ENCODE measurements at regions not wholly inside any gene's neighbourhood (a gene's known extent, or its start where the extent isn't known, plus 50 kb on each side); places are given as distances from the start of the nearest gene placed in this dataset.
"Not testable (repeated sequence)": the region's sequence is repeated elsewhere in the genome, so short reads cannot be mapped to it uniquely, and the experiment has no call there.

DNA sequence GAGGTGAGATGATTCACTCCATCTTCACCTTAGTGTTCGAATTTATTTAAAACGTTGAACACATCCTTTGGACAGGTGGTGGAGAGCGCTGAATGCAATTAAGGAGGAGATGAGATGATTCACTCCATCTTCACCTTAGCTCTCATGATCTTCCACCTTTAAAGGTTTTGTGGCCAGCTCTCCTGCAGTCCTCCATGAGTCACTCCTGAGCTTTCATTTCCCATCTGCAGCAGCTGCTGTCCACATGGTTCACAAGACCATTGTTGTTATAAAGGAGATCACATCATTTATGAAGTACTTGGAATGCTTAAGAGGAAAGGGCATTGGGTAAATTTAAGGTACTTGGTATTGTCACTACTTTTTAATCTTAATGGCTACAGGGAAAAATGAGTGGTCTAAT lies 298.5 kb downstream of the PAX3 start:
- no peak for DNase-seq (ENCODE audit: low spot score)
- ATAC-seq = no peak

DNA sequence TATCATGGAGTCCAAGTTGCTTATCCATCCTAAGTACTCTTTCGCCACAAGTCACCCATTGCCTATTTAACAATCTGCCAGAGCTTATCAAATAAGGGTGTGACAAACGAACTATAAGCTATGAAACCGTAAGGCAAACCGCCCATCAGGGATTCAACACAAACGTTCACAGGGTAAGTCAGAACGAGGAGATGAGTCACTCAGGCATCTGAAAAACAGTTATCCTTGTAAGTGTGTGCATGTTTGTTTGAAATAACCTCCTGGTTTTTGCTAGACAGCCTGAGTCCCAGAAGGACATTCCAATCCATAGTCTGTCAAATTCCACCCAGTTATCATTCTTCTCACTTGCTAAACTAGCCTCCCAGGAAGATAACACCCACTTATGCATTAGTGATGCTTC lies 299.1 kb downstream of the PAX3 start:
- ATAC-seq (no peak), DNase-seq (ENCODE audit: low spot score) (no peak)

DNA sequence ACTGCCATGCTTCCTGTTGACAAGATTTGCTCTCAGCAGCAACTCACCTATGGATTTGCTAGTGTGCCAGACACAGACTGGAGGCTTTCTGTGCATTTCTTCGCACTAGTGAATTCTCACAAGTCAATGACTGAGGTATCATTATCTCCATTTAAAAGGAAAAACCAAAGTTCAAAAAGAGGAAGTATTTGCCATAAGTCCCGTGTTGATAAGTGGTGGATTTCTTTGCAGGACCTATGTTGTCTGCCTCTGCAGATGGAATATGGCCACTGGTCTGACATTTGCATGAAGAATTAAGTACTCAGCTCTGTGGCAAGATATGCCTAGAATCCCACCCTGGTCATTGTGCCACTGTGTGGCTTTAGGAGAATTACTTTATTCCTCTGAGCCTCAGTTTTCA lies 299.6 kb downstream of the PAX3 start:
- ATAC-seq = no peak

DNA sequence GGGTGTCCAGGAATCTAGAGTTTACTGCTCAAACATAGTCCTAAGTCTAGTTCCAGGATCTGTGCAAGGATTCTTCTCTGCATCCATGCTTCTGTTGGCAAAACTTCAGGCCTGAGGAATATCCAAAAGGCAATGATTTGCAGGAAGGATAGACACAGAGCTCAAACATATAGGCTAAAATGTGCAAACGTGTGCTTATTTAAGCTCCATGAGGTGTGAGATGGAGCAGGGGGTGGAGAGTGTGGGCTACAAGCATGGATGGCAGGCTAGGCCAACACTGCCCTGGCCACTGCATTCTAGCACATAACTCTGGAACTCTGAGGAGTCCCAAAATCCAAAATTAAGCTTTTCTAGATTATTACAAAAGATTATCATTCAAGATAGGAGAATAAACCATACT lies 301.1 kb downstream of the PAX3 start:
- no peak for ATAC-seq
- no peak for DNase-seq (ENCODE audit: low spot score)

More for the DNA sequence above, 299.6 kb downstream of the PAX3 start:
- DNase-seq (ENCODE audit: low spot score) = no peak

DNA sequence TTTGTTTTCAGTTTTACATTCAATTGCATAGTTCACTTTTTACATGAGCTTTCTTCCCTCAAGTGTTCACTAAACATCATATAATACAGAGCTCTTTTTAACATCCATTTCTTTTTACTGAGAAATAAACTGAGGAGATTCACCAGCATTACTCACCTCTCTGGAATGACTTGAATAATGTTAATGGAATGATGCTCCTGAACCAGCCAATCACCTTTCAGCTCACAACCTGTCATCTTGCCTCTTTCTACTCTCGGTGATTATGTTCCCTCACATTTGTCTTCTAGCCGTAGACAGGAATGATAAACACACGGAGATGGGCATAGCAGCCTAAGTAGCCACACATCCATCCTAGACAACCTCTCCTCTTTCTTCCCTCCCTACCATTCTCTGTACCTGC lies 301.7 kb downstream of the PAX3 start:
- no peak for DNase-seq (ENCODE audit: low spot score)
- no peak for ATAC-seq

DNA sequence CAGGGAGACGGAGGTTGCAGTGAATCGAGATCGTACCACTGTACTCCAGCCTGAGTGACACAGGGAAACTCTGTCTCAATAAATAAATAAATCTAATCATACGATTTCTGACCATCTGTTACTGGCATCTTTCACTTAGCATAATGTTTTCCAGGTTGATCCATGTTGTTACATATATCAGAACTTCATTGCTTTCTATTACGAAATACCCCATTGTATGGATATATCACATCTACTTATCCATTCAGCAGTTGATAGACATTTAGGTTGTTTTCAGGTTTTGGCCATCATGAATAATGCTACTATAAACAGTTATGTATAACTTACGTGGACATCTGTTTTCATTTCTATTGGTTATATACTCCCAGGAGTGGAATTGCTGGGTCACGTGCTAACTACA lies 303.9 kb downstream of the PAX3 start:
- no peak for ATAC-seq

DNA sequence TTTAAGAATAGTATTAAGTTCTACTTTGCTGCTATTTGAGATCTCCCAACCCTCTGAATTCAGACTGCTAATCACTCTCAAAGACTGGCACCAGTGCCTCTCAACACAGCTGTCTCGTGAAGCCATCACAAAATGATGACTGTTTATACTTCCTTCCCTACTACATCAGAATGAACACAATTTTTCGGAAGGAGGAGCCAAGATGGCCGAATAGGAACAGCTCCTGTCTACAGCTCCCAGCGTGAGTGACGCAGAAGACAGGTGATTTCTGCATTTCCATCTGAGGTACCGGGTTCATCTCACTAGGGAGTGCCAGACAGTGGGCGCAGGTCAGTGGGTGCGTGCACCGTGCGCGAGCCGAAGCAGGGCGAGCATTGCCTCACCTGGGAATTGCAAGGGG lies 314.4 kb downstream of the PAX3 start:
- not testable (repeated sequence) for DNase-seq (ENCODE audit: low spot score); ATAC-seq

More for the DNA sequence above, 303.9 kb downstream of the PAX3 start:
- DNase-seq (ENCODE audit: low spot score) = no peak

DNA sequence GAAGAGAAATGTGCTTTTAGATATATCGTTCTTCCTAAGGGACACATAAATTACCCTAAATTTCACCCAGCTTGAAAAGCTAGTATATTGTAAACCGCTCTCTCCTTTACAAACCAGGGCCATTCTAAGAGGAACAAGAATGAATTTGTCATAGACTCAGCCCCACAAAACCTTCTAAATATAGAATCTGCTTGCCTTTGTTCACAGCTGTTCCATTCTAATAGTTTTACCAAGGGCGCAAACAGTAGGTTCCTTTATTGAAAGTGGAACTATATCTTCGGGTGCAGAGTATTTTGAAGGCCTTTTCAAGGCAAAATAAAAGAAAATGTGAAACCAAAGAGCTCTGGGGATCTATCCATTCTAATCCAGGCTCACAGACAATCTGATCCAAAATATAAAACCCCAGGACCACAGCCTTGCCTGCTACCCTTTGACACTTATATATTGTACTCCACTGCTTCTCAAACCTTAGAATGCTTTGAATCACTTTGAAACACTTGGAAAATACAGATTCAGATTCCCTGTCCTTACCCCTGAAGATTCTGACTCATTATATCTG lies 316.8 kb downstream of the PAX3 start:
- no peak for DNase-seq (ENCODE audit: low spot score)
- no peak for ATAC-seq

DNA sequence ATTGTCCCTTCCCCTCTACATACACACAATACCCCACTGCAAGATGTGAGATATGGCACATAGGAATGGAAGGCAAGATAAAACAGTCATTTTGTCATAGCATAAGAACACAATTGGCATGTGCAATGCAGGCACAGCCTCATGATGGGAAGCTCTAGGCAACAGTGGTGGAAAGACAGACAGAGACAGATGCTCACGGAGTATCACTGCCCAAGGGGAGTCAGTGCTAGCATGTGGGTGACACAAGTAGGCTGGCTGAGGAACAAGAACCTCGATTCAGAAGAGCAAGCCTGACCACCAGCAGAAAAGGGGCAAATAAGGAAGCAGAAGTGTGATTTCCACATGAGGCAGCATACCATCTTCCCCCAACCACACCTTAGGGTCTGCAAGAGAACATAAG lies 323.6 kb downstream of the PAX3 start:
- DNase-seq (ENCODE audit: low spot score) = no peak
- no peak for ATAC-seq

DNA sequence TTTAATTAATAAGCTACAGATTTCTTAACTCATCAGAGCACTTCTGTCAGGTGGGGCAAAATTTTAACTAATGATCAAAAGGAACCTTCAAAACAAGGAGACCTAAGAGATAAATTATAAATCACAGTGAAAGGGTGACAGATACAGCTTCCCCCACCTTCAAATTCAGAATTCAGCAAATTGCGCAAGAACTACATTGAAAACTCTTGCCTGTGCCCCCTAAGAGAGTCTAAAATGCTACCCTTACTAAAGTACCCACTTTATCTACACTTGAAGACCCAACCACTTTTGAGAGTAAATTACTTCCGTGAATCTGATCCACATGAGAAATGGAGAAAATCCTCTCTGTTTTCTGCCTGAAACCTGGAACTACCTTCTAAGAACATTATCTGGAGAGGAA lies 324.9 kb downstream of the PAX3 start:
- no peak for DNase-seq (ENCODE audit: low spot score)
- no peak for ATAC-seq

DNA sequence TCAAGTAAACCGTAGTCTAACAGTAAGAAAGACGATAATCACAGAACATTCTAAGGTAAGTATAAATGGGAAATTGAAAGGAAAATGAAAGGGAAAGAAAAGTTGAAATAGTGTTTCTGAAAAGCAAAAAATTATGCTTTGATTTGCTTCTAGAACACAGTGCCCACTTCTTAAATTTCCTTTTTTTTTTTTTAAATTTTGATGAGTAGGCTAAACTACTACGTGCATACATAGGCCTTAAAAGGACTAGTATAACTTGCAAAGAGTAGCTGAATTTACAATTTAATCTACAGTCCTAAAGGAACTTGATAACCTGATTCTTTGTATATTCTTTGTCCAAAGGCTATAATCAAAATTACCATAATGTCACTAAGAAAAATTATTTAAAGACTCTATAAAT lies 325.3 kb downstream of the PAX3 start:
- no peak for ATAC-seq

DNA sequence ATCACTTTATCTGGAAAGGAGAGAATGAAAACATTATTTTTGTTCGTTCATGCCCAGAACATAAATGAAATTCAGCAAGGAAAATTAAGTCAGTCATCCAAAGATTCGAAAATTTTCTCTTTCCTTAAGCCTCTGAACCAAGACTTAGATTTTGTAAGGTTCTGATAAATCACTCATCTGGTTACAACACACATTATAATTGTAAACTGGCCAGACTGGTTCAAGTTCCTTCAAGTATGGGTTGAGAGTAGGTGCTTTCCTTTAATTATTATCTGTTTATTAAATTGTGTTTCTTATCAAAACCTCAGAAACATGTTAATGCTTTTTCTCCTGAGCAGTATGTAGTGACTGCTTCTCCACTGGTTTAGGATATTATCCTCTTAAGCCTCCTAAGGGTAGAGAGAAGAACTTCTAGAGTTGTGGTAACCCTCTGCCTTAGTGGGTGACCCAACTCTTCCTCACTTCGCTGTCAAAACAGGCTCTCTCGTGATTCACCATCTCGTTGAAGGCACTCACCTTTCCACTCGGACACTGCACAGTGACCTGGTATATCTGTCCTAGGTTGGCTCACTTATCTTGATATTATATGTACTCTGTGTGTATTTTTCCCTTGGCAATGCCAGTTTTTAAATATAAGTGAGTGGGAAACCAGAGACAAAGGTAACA lies 325.9 kb downstream of the PAX3 start:
- no peak for ATAC-seq
- DNase-seq (ENCODE audit: low spot score) = no peak

More for the DNA sequence above, 325.3 kb downstream of the PAX3 start:
- DNase-seq (ENCODE audit: low spot score) = no peak

DNA sequence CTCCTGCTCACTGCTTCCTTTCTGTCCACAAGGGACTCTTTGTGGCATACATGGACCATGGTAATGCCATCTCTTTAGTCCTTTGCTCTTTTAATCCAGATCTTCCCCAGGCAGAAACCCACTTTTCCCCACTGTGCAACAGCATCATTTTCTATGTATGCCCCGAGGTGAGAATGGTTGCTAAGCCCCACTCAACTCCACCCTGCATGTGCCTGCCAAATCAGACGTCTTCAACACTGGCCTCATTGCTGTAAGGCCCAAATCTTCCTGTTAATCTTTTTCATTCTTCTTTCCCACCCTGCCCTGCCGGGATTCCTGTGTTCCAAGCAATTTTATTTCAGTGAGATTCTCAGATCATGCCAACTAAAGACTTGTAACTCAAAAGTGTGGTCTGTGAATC lies 328.4 kb downstream of the PAX3 start:
- ATAC-seq (no peak), DNase-seq (ENCODE audit: low spot score) (no peak)

DNA sequence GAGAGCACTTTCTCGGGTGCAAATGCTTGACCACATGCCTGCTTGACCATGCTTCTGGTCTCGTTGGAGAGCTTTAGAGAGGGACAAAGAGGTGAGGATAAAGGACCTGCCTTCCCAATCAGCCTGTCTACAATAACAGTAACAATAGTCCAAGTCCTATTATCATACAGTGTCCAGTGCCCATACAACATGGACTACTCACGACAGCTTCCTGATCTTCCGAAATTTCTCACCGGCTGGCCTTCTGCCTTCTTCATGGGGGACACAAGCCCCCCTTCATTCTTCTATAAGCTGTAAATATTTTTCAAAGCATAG lies 329.0 kb downstream of the PAX3 start:
- ATAC-seq (no peak), DNase-seq (ENCODE audit: low spot score) (no peak)

DNA sequence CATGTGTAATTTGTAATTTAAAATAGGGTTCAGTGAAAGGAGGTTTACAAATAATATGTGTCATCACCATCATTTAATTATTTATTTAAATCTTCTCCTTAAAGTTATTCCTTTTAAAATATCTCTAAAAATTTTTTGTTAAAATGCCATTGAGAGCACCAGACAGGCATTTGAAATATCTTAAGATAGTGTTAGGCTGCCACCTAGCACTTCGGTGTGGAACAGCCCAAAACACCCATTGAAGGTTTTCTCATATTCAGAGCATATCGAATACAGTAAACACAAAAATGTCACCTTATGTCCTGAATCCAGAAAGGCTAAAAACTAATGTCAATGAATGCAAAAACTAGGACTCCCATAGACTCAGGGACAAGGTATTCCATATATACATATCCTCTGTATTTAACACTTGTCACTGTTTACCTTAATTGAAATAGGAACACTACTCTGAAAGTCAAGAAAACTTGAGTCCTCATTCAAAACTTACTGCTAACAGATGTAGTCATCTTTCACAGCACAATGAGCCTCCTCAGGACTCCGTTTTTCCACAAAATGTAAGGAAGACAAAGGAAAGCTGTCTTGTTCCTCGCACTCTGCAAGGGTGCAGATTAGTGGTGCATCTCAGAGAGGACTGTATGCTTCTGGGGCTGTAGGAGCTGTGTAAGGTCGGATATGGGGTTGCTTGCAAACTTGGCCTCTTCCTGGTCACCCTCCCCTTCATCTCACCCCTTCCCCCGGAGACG lies 329.5 kb downstream of the PAX3 start:
- ATAC-seq = peak; percentile 73
- DNase-seq (ENCODE audit: low spot score) = no peak

DNA sequence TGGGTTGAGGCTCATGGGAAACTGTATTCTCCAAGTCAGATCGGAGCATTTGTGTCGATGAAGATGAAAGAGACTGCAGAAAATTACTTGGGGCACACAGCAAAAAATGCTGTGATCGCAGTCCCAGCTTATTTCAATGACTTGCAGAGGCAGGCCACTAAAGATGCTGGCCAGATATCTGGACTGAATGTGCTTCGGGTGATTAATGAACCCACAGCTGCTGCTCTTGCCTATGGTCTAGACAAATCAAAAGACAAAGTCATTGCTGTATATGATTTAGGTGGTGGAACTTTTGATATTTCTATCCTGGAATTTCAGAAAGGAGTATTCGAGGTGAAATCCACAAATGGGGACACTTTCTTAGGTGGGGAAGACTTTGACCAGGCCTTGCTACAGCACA lies 336.6 kb downstream of the PAX3 start:
- DNase-seq (ENCODE audit: low spot score) (no peak), ATAC-seq (no peak)

DNA sequence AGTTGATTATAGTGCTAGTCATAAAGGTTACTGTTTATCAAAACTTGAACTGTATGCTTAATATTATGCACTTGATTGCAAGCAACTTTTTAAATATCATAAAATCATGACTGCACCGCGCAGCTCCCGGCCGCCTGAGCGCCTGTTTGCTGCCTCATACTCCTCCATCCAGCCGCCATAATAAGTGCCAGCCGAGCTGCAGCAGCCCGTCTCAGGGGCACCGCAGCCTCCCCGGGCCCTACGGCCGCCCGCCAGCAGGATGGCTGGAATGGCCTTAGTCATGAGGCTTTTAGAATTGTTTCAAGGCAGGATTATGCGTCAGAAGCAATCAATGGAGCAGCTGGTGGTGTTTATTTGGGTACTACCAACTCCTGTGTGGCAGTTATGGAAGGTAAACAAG lies 337.2 kb downstream of the PAX3 start:
- DNase-seq (ENCODE audit: low spot score) (no peak), ATAC-seq (no peak)

DNA sequence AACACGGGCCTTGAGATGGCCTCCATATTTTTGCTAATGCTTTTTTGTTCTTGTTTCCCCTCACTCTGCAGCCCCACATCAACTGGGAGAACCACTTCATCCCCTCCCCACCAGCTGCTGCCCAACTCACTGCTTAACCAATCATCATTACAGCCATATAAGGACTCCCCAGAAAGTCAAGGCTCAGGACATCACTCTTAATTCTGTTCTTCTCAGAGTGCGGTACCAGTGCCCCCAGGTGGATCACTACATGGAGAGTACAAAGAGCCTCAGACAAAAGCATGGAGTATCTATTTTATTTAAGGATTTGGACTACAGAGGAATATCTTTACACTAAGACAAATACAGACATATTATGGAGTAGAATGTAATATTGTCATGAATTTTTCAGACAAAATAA lies 340.6 kb downstream of the PAX3 start:
- ATAC-seq = no peak

DNA sequence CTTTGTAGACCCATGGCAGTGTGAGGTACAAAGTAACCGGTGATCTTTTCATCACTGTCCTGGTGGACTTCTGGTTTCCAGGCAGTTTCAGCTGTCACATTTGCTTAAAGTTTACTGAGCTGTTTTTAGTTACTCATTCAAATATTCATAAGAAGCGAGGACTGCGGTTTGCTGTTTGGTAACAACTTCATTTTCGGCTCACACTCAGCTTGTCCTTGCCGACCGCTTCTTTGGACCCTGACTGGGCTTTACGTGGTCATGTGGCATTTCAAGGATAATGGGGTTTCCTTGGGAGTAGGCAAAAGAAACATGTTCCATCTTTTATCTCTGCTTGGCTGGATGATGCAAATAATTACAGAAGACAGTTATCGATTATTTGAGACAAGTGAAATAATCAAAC lies 350.7 kb downstream of the PAX3 start:
- ATAC-seq (no peak), DNase-seq (ENCODE audit: low spot score) (no peak)

More for the DNA sequence above, 340.6 kb downstream of the PAX3 start:
- DNase-seq (ENCODE audit: low spot score) = no peak

DNA sequence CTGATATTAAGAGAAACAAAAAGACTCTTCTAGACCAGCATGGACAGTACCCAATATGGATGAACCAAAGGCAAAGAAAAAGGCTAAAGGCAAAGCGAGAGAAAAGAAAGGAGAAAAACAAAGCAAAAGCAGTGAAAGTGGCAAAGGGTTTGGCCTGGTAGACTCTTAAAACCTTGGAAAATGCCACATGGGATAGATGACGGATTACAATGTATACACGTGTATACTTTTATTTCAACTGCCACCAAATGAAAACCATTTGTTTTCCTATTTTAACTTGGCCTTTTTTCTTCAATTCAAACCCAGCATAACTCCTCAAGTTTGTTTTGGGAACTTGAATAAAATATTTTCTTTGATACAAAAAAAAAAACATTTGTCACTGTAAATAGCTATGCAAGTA lies 354.3 kb downstream of the PAX3 start:
- not testable (repeated sequence) for ATAC-seq; DNase-seq (ENCODE audit: low spot score)

DNA sequence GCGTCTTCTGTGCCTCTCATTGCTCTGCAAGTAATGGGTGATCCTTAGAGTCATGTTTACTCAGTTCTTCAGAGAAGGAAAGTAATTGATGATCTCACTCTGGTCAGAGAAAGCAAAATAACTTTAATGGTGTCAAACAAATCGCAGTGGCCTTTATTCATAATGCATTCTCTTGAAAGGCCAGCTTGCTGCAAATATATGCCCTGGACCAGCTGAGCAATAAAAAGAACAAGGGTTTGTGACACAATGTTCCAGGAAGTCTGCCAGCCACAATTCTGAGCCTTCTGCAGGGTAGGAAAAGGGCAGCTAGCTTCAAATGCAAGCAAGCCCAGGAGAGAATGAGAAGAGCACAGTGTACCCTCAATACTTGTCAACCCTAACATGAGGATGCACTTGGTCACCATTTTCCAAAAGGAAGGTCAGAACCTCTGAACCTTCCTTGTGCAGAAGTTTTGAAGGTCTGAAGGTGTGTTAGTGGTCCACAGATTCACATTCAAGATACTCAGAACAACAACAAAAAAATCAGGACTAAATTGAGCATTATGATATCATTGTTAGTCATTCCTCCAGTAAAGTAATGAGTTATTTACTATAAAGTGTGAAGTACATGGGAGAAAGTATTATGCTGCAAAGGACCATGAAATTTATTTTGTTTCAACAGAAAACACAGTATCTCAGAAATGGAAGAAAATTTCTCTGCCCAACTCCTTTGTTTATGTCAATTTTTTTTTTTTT lies 355.6 kb downstream of the PAX3 start:
- DNase-seq (ENCODE audit: low spot score) (no peak), ATAC-seq (no peak)
